Activated CD8-positive, alpha-beta memory T cell treated with anti-CD3 and anti-CD28 coated beads for 36 hours (primary cell): ENCODE measurements at regions not wholly inside any gene's neighbourhood (a gene's known extent, or its start where the extent isn't known, plus 50 kb on each side); places are given as distances from the start of the nearest gene placed in this dataset.
"Not testable (repeated sequence)": the region's sequence is repeated elsewhere in the genome, so short reads cannot be mapped to it uniquely, and the experiment has no call there.

Experiments
- CTCF ChIA-PET: fragments of 350-600 bp; sonication (Branson Sonifier 250); formaldehyde crosslinking; loops from one replicate; lab custom pipeline; 2021; ENCODE audit warnings: antibody characterized with exemption; lab: Charles Lee
- POLR2A ChIA-PET: fragments of 350-600 bp; sonication (Branson Sonifier 250); formaldehyde crosslinking; loops from one replicate; lab custom pipeline; 2021; ENCODE audit warnings: antibody characterized with exemption; lab: Charles Lee

- ChIA-PET CTCF (no interaction called here), POLR2A (no interaction called here)
These were observed 119.7 kb downstream of the CETN3 start for GRCh38 chr5:90289837-90290236.

GRCh38 chr5:90287036-90287435 is 122.5 kb downstream of the CETN3 start:
- POLR2A ChIA-PET = interaction anchor here (0.7 kb wide), 1 partner anchor 342 kb away, joined by 8 read pairs; no protein-coding TSS in a partner anchor
- CTCF ChIA-PET = no interaction called here

- ChIA-PET CTCF (interaction anchor here (0.5 kb wide), 1 partner anchor 474 kb away, joined by 3 read pairs; no protein-coding TSS in a partner anchor), POLR2A (no interaction called here)
These were observed 124.0 kb downstream of the CETN3 start for GRCh38 chr5:90285581-90285980.

- CTCF ChIA-PET = no interaction called here
- POLR2A ChIA-PET = no interaction called here
These were observed 125.2 kb downstream of the CETN3 start for GRCh38 chr5:90284375-90284774.

- ChIA-PET POLR2A (no interaction called here), CTCF (no interaction called here)
These were observed 130.5 kb downstream of the CETN3 start for GRCh38 chr5:90279091-90279490.

- CTCF ChIA-PET = no interaction called here
These were observed 135.3 kb downstream of the CETN3 start for GRCh38 chr5:90274216-90274615.

GRCh38 chr5:90267646-90268045 is 141.9 kb downstream of the CETN3 start:
- ChIA-PET CTCF (no interaction called here), POLR2A (no interaction called here)

More at GRCh38 chr5:90274216-90274615, 135.3 kb downstream of the CETN3 start:
- POLR2A ChIA-PET = no interaction called here

- CTCF ChIA-PET = interaction anchor here (1.0 to 1.5 kb wide), 2 partner anchors 121 to 144 kb away, joined by 3 read pairs; no protein-coding TSS in a partner anchor
- POLR2A ChIA-PET = no interaction called here
These were observed 144.1 kb downstream of the CETN3 start for GRCh38 chr5:90265545-90265857.

- ChIA-PET POLR2A (no interaction called here), CTCF (interaction anchor here (1.0 to 1.5 kb wide), 2 partner anchors 122 to 145 kb away, joined by 3 read pairs; no protein-coding TSS in a partner anchor)
These were observed 144.6 kb downstream of the CETN3 start for GRCh38 chr5:90264689-90265544.

GRCh38 chr5:90263102-90263820 is 146.3 kb downstream of the CETN3 start:
- POLR2A ChIA-PET = no interaction called here
- CTCF ChIA-PET = interaction anchor here (0.7 kb wide), 2 partner anchors 1133 to 1279 kb away, joined by 3 to 6 read pairs; no protein-coding TSS in a partner anchor

GRCh38 chr5:90251447-90251846 is 158.1 kb downstream of the CETN3 start:
- CTCF ChIA-PET = no interaction called here
- POLR2A ChIA-PET = no interaction called here

- ChIA-PET CTCF (no interaction called here), POLR2A (no interaction called here)
These were observed 160.9 kb downstream of the CETN3 start for GRCh38 chr5:90248640-90249039.

GRCh38 chr5:90243848-90244247 is 165.7 kb downstream of the CETN3 start:
- CTCF ChIA-PET, POLR2A ChIA-PET: not testable (repeated sequence)

- ChIA-PET POLR2A (no interaction called here), CTCF (no interaction called here)
These were observed 176.1 kb downstream of the CETN3 start for GRCh38 chr5:90233476-90233875.

GRCh38 chr5:90231688-90232087 is 177.9 kb downstream of the CETN3 start:
- ChIA-PET POLR2A (no interaction called here), CTCF (no interaction called here)

GRCh38 chr5:90227683-90228082 is 181.9 kb downstream of the CETN3 start:
- POLR2A ChIA-PET = no interaction called here
- CTCF ChIA-PET = no interaction called here

GRCh38 chr5:90226433-90227099 is 183.0 kb downstream of the CETN3 start:
- ChIA-PET CTCF (no interaction called here), POLR2A (no interaction called here)

- POLR2A ChIA-PET = no interaction called here
- CTCF ChIA-PET = no interaction called here
These were observed 185.2 kb downstream of the CETN3 start for GRCh38 chr5:90224342-90224741.

- POLR2A ChIA-PET = no interaction called here
- CTCF ChIA-PET = no interaction called here
These were observed 185.8 kb downstream of the CETN3 start for GRCh38 chr5:90223756-90224155.

GRCh38 chr5:90221951-90222350 is 187.6 kb downstream of the CETN3 start:
- CTCF ChIA-PET = no interaction called here
- POLR2A ChIA-PET = no interaction called here
